VCaP (cell line): ENCODE measurements at regions not wholly inside any gene's neighbourhood (a gene's known extent, or its start where the extent isn't known, plus 50 kb on each side); places are given as distances from the start of the nearest gene placed in this dataset.

ENCODE experiments used
- H3K27ac ChIP-seq: fragments of 450-650 bp; 2 replicates; pipeline ENCODE4 v1.5.1; 2017
- CTCF ChIP-seq: fragments of 450-650 bp; conservative IDR thresholded peaks from 2 replicates; pipeline ENCODE4 v1.5.1; 2017; ENCODE audit warnings: mild to moderate bottlenecking, moderate library complexity

DNA sequence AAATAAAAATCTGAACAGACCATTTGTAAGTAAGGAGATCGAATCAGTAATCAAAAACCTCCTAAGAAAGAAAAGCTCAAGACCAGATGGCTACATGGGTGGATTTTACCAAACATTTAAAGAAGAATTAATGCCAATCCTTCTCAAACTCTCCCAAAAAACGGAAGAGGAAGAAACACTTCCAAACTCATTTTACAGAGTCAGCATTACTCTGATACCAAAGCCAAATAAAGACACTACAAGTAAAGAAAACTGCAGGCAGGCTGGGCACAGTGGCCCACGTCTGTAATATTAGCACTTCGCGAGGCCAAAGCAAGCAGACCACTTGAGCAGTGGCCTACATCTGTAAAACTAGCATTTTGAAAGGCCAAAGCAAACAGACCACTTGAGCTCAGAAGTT, 159.8 kb downstream of the DPY19L2 start:
- TF ChIP-seq CTCF = no peak

GRCh38 chr12:63499567-63499966, 168.7 kb downstream of the DPY19L2 start:
- no peak overlapping the region; the same call in 1 of the 2 replicates for H3K27ac ChIP-seq
- no peak for TF ChIP-seq CTCF

More for the DNA sequence above, 159.8 kb downstream of the DPY19L2 start:
- H3K27ac ChIP-seq = no peak overlapping the region

DNA sequence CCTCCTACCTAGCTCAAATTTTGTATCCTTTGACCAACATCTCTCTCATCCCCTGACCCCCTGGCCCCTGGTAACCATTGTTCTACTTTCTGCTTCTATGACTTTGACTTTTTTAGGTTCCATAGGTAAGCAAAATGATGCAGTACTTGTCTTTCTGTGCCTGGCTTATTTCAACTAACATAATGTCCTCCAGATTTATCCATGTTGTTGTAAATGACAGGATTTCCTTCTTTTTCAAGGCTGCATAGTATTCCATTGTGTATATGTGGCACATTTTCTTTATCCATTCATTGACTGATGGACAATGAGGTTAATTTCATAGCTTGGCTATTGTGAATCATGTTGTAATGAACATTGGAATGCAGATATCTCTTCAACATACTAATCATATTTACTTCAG, 170.1 kb downstream of the DPY19L2 start:
- TF ChIP-seq CTCF = no peak
- peak overlapping the region; percentile 96; the same call in 1 of the 2 replicates for H3K27ac ChIP-seq

DNA sequence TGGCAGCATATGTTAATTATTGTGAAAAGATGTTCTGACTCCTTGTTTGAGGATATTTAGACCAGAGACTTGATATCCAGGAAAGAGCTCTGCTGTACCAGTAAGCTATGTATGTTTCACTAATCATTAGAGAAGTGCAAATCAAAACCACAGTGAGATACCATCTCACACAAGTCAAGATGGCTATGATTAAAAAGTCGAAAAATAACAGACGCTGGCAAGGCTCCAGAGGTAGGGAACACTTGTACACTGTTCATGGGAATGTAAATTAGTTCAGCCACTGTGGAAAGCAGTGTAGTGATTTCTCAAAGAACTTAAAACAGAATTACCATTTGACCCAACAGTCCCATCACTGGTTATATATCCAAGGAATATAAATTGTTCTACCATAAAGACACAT, 171.6 kb downstream of the DPY19L2 start:
- H3K27ac ChIP-seq = peak overlapping the region; percentile 96
- no peak for TF ChIP-seq CTCF

- H3K27ac ChIP-seq = peak overlapping the region; percentile 96
- TF ChIP-seq CTCF = no peak
Observed at GRCh38 chr12:63495974-63496373, 172.3 kb downstream of the DPY19L2 start.

GRCh38 chr12:63493357-63493756, 174.9 kb downstream of the DPY19L2 start:
- peak overlapping the region; percentile 96 for H3K27ac ChIP-seq

- no peak overlapping the region for H3K27ac ChIP-seq
- no peak for TF ChIP-seq CTCF
Observed at GRCh38 chr12:63480186-63480585, 188.1 kb downstream of the DPY19L2 start.

GRCh38 chr12:63470161-63470560, 198.1 kb downstream of the DPY19L2 start:
- no peak for TF ChIP-seq CTCF

More at GRCh38 chr12:63470161-63470560, 198.1 kb downstream of the DPY19L2 start:
- no peak overlapping the region for H3K27ac ChIP-seq
